ENCODE measurements at regions not wholly inside any gene's neighbourhood (a gene's known extent, or its start where the extent isn't known, plus 50 kb on each side); places are given as distances from the start of the nearest gene placed in this dataset.
"Not testable (repeated sequence)": the region's sequence is repeated elsewhere in the genome, so short reads cannot be mapped to it uniquely, and the experiment has no call there.

DNA sequence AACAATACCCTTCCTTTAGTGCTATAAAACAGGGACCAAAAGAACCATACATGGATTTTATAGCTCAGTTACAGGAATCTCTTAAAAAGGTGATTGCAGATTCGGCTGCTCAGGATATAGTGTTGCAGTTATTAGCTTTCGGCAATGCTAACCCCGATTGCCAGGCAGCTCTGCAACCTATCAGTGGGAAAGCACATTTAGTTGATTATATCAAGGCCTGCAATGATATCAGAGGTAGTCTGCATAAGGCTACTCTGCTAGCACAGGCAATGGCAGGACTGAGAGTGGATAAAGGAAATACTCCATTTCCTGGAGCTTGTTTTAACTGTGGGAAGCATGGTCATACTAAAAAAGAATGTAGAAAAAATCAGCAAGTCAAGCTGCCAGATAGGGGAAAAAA, 327.7 kb downstream of the REEP3 start:
- DNase-seq (ENCODE audit: low read depth): not testable (repeated sequence)

DNA sequence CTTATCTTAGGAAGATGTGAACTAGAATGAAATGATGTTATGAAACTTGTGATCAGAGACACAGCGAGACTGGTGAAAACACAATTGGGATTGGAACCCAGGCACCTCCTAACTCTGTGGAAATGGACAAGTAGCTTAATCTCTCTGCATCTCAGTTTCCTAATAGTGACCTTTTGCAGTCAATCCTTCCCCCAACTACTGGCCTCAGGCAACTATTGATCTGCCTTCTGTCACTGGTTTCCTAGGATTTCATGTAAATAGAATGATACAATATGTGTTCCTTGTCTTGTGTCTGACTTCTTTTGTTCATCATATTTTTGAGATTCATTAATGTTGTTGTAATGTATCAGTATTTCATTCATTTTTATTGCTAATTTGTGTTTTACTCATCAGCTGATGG, 341.7 kb downstream of the REEP3 start:
- no peak for DNase-seq (ENCODE audit: low read depth)

DNA sequence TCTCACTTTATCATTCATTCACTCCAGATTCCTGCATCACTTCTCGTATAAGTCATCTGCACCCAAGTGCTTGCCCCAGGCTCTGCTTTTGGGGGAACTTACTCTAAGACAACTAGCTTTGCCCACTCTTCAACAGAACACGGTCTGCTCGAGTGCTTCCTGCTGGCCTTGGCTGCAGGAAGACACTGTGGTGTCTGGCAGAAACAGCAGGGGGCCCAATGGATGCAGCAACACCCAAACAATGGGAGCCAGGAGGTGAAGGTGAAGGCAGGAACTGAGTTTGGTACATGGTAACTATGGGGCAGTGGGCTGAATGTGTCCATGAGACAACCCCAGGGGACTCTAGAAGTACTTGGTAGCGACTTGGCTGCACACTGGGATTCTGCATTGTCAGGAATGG, 344.0 kb downstream of the REEP3 start:
- no peak for DNase-seq (ENCODE audit: low read depth)

DNA sequence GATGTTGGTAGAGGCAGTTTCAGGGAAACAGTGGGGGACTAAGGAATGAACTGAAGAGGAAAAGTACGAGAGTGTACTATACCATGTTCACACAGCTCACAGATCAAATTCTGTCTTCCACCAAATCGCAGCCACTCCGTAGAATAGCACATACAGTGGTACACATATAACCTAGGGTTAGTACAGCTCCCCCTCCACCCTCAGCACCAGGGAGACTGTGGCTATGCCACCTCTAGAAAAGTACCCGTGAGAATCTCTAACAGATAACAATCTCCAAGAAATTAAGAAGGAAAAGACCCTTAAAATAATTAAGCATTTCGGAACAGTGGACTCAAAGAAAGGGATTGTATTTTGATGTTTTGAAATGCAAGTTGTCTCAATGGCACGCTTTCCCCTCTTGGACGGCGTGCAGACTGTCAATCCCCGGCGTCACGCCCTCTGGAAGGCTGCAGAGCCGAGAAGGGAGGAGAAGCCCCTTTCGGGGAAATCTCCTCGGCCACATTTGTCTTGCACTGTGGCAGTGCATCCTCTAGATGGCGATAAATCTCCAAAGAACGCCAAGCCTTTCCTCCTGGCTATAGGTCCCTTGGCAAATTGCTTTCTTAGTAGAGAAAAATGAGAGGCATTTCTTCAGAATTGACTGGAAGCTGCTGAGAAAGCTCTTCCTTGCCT, 345.0 kb downstream of the REEP3 start:
- peak; percentile 66 for DNase-seq (ENCODE audit: low read depth)

DNA sequence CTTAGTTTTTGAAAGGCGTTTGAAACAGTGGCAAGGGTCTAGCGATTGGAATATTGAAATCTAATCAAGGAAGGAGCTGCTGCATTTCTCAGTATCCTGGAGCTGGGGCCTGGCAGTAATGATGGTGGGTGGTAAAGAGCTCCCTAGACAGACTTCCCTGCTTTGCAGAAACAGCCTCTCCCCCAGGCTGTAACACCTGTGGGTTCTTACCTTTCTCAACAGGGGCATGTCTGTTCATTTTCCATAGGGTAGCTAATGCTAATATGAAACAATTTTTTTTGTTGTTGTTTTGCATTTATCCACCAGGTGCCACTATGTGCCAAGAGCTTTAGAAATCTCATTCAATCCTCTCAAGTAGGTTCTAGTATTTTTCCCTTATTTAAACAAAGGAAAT, 345.5 kb downstream of the REEP3 start:
- DNase-seq (ENCODE audit: low read depth): peak; percentile 56

DNA sequence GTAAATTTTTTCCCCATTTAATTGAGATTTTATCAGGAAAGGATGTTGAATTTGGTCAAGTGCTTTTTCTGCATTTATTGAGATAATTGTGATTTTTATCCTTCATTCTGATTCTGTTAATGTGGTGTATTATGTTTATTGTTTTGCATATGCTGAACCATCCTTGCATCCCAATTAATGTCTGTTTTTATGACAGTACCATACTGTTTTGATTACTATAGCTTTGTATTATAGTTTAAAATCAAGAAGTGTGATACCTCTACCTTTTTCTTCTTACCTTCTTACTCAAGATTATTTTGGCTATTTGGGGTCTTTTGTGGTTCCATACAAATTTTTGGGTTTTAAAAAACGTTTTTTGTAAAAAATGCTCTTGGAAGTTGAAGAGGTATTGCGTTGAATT, 357.2 kb downstream of the REEP3 start:
- DNase-seq (ENCODE audit: low read depth): no peak

DNA sequence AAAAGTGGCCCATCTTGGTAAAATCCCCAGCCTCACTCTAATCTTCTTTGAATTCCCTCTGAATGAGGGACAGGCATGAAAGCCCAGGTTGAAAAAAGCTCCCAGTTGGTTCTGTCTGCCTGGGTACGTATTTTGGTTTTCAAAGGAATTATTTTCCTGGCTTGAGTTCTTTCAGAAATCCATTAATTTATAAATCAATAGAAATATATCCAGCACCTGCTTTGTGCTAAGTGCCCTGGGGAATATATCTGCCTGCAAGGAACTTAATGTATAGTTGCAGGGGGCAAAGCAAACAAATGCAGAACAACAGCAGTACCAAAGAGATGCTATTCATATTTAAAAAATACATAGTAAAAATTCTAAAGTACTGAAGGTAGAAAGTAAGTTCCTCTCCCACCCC, 362.7 kb downstream of the REEP3 start:
- no peak for DNase-seq (ENCODE audit: low read depth)

DNA sequence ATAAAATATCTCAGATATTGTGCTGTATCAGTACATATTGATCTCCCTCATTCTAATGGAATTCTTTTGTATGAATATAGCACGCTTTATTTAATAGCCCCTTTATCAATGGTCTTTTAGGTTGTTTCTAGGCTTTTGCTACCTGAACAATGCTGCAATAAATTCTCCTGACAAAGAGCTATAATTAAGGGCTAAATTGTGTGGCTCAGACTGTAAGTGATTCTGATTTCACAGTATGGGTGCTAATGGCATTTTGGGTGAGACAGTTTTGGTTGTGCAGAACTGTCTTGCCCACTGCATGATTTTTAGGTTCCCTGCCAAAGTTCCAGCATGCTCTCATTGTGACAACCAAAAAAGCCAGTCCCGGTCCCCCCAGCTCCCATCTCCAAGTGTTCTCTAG, 363.2 kb downstream of the REEP3 start:
- no peak for DNase-seq (ENCODE audit: low read depth)

DNA sequence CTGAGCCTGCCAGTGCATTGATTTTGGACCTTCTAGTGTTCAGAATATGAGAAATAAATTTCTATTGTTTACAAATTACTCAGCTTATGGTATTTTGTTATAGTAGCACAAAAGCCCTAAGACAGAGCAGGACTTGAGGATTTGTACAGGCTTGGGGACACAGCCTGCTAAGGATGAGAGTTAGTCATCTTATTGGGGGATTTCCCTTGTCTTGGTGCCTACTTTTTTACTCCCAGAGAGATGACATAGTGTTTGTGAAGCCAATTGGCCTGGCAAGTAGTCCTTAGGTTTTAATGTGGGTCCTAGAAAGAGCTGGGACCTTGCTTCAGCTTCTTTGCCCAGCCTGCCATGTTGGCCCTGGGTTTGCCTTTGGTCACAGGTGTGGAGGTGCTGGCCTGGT, 364.0 kb downstream of the REEP3 start:
- DNase-seq (ENCODE audit: low read depth): no peak

DNA sequence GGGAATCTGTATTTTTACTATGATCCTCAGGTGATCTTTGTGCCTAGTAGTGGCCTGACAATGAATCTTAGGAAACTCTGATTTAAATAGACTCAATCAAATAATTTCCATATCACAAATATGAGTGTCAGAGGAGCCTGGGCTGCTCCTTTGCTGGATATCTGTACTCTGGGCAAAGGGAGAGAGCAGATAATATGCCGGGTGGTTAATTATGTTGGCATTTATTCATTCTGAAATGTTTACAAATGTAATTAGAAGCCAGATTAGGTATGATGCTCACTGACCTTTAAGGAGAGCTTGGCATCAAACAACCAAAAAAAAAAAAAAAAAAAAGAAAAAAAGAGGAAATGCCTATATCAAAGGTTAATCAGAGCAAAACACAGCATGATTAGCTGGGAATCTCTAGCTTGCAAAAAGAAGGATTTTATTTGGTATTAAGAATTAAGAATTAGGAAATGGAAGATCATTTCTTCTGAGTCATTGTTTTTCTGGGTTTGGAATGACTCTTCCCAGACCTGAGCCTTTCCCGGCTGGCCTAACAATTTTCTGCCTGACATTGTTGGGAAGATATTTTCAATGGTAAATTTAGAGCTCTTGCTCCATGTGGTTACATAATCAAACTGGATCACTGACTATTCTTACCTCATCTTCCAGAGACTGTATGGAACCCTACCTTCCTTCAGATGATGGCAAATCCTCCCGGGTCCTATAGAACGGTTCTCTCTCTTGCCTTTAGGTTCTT, 365.3 kb downstream of the REEP3 start:
- no peak for DNase-seq (ENCODE audit: low read depth)

DNA sequence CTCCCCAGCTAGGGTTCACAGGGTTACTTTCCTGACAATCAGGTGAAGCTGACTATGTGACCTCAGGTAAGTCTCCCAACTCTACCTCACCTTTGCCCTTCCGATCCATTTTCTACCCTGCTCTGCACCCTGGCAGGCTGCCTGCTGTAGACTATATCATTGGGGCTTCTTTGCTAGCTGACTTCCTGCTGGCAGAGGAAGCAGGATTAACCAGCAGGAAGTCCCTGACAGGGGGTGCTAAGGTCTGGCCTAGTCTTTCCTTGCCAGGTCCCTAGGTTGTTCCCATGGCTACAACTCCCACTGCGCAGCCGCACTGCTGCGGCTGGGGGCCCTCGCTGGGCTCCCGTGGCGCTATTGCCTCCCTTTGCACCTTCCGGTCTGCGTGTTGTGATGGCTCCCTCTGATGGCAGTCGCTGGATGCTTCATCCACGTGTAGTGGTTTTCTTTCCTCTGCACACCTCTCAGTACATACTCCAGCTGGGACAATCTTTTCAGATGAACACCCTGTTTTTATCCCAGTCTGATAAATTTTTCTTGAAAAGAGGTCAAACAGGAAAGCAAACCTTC, 365.9 kb downstream of the REEP3 start:
- no peak for DNase-seq (ENCODE audit: low read depth)

DNA sequence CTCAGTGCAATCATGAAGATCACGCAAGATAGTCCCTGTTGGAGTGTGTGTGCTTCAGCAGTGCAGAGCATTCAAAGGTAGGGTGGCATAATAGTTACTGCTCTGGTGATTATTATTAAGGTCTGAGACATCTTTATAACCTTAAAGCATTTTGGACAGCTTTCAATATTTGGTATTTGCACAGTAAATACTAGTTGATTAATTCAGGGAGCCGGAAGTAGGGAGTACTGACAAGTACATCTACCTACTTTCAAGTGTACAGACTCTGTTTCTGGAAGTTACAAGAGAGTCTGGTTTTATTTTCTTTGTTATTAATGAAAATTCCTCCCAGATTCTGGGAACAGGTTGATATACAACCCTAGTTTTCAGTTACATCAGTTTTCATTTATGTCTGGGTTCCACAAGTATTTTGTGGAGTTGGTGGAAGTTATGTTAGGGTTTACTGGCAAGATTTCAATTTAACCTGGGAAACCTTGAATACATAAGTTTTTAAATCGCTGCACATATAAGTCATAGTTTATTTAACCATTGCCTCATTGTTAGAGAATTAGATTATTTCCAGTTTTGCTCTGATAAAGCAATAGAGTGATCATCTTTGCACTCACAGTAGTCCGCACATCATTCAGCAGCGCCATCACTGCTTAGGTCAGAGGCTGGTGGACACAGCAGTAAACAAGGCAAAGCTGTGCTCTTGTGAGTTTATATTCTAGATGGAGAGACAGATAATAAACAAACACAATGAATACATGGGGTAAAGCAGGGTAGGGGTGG, 366.6 kb downstream of the REEP3 start:
- no peak for DNase-seq (ENCODE audit: low read depth)

DNA sequence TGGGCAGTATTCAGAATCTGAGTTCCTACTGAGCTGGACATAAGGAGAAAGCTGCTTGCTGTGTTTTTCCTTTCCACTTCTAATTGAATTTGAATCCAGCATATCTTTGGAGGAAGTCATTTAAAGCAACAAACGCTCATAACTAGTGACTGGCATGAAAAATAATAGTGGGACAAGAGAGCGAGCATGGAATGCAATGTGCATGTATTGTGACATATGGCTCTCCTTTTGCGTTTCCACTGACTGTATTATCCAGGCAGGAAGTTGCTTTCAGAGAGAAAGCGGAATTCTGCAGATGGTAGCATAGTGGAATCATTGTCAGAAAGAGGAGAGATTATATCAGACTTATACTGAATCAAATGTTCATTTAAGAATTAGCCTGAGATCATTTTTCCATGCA, 368.6 kb downstream of the REEP3 start:
- DNase-seq (ENCODE audit: low read depth): no peak

DNA sequence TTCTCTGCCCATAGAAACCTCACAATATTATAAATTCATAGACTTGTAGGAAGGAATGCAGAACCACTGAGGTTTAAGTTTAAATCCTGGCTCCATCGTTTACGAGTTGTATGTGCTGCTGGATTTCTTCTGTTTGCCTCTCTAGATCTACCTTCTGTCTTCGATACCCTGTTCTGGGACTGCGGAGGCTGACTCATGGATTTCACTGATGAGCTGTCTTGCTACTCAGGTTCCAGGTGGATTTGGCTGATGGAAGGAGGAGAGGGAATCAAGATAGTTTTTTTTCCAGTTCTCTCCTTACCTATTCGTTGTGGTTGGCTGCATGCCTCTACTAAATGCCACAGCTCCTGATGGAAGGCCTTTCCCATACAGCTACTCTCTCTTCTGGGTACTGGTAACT, 375.8 kb downstream of the REEP3 start:
- no peak for DNase-seq (ENCODE audit: low read depth)

DNA sequence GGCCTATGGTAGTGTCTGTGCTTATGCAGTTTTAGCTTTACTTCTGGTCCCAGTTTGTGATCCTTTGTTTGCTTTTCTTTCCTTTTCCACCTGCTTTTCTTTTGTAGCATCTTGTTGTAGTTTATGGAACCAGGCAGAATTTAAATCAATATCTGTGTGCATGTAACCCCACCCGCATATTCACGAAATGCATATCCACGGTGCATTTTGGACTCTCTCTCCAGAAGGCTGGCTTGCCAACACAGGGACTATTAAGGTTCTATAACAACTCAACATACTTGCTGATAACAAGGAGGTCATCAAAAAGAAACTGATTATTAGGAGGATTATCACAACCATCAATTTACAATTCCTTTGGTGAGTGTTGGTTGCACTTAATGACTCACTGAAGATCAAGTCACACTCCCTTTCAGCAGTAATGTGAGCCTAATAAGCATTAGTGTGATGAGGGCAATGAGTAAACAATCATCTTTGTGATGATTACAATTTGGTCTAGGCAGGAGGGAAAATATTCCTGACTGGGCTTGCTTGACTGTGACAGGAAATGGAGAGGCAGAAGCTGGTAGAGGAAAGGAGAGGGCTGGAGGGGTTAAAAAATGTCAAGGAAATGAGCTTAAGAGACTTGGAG, 378.6 kb downstream of the REEP3 start:
- DNase-seq (ENCODE audit: low read depth): no peak

DNA sequence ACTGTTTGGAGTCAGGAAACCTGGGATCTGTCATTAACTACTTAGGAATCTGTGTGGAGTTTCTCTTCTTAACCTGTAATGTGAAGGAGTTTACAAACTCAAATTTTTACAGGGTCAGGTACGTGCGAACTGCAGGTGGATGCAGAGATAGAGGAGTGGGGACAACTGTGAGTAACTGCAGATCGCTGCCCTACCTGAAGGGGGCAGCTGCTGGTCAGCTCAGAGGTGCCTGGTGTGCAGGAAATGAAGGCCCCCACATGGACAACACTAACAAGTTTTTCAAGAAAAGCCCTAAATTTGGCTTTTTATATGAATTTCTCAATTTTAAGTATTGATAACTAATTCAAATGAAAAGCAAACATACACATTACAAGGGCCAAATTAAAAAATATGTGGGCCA, 380.0 kb downstream of the REEP3 start:
- no peak for DNase-seq (ENCODE audit: low read depth)

DNA sequence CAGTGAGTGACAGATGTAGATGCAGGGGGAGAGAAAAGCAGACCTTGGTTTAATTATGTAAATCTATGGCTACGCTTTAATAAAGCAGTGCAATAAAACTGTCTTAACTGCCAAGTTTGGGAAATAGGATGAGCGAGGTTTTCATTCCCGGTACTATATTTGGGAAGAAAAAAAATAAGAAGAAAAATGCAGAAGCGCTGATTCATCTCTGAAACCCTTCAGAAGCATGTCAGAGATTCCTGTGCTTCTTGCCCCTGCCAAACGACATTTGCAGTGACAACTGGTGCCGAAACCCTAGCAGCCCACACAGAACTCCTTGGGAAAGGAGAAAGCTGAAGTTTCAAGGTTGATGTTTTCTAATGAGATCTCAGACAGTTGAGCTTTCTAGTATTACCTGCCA, 380.7 kb downstream of the REEP3 start:
- DNase-seq (ENCODE audit: low read depth): no peak

DNA sequence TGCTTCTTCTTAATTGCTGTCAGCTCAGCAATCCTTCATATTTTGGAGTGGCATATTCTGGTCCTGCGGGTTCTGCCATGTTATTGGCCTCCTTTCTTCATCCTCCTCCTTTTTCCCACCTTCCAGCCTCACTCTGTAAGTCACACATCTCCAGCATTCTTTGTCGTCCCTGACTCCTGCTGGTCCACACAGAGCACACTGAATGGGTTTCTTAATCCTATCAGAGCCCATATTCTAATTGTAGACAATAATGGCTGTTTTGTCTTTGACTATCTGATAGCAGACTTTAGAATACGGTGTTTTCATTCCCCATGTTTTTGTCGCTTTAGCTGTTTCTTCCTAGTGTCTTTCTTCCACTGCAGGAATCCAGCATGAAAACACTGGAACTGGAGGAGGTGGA, 389.6 kb downstream of the REEP3 start:
- no peak for DNase-seq (ENCODE audit: low read depth)

DNA sequence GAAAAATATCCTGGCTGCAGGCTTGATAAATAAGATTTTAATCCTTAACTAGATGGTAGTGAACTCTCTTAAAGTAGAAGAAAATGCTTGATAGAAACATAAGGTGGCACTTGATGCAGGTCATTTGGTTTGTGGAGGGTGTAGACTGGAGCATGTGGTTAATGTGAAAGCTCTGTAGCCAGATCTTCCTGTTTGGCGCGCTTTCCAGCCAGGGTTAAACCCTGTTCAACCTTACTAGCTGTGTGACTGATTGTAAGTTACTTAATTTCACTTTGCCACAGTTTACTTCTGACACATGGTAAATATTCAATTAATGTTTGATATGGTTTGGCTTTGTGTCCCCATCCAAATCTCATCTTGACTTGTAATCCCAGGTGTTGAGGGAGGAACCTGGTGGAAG, 394.0 kb downstream of the REEP3 start:
- no peak for DNase-seq (ENCODE audit: low read depth)

DNA sequence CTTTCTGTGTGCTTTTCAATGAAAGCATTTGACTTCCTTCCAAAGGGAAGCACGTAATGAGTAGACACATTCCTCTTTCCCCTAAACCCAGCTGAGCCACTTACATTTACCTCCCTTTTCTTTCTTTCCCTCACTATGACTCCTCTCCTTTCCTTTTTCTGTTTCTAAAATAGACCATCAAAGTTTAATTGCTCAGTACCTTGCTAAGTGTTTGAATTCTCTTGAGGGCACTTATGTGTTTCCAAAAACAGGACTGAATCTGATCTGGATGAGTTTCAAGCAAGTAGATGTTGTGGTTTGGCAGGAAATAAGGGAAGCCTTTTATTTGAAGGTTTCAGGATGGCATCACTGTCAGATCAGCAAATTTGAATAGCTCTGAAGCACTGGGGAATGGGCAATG, 396.2 kb downstream of the REEP3 start:
- no peak for DNase-seq (ENCODE audit: low read depth)

DNA sequence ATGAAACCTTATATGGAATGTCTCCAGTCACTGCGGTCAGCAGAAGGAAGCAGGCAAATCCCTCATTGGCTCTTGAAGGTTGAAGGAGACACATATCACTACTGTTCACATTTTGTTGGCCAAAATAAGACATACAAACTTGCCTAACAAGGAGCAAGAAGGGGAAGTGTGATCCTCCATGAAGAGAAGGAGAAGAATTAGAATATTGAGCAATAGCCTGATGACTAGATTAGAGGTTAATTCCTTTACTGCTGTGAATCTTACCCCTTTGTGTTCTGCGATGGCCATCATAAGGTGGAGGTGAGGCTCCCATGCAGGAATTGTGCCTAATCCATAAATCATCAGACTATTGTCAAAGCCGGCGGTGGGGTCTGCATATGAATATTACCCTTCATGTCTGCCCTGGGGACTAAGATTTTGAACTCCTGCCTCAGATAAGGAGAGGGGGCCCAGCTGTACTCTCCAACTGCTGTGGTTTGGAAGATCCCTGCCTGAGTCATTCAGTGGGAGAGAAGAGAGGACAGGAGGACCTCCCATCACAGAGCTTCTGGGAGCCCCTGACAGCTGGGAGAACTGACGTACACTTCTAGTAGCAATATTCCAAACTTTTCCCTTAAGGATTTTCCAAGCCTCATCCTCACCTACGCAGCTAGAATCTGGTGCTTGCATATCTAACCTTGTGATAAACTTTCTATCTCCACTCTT, 398.5 kb downstream of the REEP3 start:
- no peak for DNase-seq (ENCODE audit: low read depth)

DNA sequence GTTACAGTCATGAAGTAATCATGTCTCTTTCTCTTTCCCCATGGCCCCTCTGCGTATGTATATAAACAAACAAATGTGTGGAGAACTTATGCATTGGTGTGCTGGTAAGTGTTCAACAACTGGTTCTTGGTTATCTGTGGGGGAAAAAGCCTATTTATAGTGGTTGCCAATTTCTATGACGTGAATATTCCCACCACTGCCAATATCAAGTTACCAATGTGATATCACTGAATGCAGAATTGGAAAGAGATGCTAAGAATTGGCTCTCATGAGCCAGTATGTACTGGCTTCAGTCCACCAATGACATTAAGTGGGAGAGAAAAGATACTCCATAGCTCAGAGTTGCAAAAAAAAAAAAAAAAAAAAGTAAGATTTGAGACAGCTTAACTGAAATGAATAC, 399.7 kb downstream of the REEP3 start:
- no peak for DNase-seq (ENCODE audit: low read depth)

Measured in ELR (cell line).